MM.1S (cell line): ENCODE measurements at regions not wholly inside any gene's neighbourhood (a gene's known extent, or its start where the extent isn't known, plus 50 kb on each side); places are given as distances from the start of the nearest gene placed in this dataset.

ENCODE experiments used
- EZH2 ChIP-seq: fragments of 300-600 bp; sonication (generic); optimal IDR thresholded peaks from 2 replicates; pipeline ENCODE3; 2017; ENCODE audit warnings: low read depth, mild to moderate bottlenecking, antibody characterized with exemption, low read length, mixed read lengths
- EZH2phosphoT487 ChIP-seq: fragments of 300-600 bp; sonication (generic); IDR thresholded peaks from 2 replicates; pipeline ENCODE4 v1.6.1; 2018; ENCODE audit warnings: antibody characterized with exemption, low read length
- TF ChIP-seq, protein P1 (sequence below): fragments of 300-600 bp; sonication (generic); IDR thresholded peaks from 2 replicates; pipeline ENCODE4 v1.5.1; 2016; ENCODE audit warnings: antibody characterized with exemption, low read length, mixed read lengths

DNA sequence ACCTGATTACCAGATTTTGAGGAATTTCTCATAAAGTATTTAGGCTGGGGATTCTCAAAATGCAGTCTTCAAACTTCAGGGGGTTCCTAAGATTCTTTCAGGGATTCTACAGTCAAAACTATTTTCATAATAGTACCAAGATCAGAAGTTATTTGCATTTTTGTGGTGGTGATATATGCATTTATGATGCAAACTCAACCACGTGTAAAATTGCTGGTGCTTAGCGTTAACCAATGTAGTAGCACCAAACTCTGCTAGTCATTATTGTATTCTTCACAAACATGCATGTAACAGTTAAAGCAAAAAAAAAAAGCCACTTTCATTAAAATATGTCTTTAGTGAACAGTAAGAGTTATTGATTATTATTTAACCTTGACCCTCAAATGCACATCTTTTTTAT, 274.9 kb upstream of the DNAJC19 start:
- TF ChIP-seq EZH2 (no peak), EZH2phosphoT487 (no peak)
- TF ChIP-seq, protein P1, sequence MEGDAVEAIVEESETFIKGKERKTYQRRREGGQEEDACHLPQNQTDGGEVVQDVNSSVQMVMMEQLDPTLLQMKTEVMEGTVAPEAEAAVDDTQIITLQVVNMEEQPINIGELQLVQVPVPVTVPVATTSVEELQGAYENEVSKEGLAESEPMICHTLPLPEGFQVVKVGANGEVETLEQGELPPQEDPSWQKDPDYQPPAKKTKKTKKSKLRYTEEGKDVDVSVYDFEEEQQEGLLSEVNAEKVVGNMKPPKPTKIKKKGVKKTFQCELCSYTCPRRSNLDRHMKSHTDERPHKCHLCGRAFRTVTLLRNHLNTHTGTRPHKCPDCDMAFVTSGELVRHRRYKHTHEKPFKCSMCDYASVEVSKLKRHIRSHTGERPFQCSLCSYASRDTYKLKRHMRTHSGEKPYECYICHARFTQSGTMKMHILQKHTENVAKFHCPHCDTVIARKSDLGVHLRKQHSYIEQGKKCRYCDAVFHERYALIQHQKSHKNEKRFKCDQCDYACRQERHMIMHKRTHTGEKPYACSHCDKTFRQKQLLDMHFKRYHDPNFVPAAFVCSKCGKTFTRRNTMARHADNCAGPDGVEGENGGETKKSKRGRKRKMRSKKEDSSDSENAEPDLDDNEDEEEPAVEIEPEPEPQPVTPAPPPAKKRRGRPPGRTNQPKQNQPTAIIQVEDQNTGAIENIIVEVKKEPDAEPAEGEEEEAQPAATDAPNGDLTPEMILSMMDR = no peak
